Neural progenitor cell (in vitro differentiated cells): ENCODE measurements at regions not wholly inside any gene's neighbourhood (a gene's known extent, or its start where the extent isn't known, plus 50 kb on each side); places are given as distances from the start of the nearest gene placed in this dataset.

ENCODE experiments used
- EZH2 ChIP-seq: fragments of 200-600 bp; sonication (generic); IDR thresholded peaks from 2 replicates; pipeline ENCODE4 v1.6.1; 2017; ENCODE audit warnings: antibody characterized with exemption, mild to moderate bottlenecking, moderate library complexity
- TF ChIP-seq, protein P1 (sequence below): fragments of 200-600 bp; sonication (generic); IDR thresholded peaks from 2 replicates; pipeline ENCODE4 v1.5.1; 2017; ENCODE audit warnings: antibody characterized with exemption, mild to moderate bottlenecking

DNA sequence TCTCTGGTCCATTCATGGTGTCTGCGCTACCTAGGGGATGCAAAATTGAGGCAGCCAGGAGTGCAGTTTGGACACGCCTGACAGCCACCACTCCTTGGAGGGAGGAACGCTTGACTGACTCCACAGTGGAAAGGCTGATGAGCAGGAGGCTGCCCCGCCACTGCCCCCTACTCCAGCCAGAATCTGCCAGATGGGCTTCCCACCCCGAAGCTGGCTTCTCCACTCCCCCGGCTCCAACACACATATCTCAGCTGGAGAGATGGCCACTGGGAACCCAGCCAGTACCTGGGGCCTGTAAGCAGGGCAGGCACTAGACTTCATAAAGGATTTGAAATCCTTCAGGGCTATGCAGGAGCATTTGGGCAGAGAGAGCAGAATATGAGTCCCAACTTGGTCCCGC, 51.4 kb upstream of the BLCAP start:
- TF ChIP-seq, protein P1, sequence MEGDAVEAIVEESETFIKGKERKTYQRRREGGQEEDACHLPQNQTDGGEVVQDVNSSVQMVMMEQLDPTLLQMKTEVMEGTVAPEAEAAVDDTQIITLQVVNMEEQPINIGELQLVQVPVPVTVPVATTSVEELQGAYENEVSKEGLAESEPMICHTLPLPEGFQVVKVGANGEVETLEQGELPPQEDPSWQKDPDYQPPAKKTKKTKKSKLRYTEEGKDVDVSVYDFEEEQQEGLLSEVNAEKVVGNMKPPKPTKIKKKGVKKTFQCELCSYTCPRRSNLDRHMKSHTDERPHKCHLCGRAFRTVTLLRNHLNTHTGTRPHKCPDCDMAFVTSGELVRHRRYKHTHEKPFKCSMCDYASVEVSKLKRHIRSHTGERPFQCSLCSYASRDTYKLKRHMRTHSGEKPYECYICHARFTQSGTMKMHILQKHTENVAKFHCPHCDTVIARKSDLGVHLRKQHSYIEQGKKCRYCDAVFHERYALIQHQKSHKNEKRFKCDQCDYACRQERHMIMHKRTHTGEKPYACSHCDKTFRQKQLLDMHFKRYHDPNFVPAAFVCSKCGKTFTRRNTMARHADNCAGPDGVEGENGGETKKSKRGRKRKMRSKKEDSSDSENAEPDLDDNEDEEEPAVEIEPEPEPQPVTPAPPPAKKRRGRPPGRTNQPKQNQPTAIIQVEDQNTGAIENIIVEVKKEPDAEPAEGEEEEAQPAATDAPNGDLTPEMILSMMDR = no peak
- TF ChIP-seq EZH2 = no peak
